ENCODE measurements at regions not wholly inside any gene's neighbourhood (a gene's known extent, or its start where the extent isn't known, plus 50 kb on each side); places are given as distances from the start of the nearest gene placed in this dataset.

DNA sequence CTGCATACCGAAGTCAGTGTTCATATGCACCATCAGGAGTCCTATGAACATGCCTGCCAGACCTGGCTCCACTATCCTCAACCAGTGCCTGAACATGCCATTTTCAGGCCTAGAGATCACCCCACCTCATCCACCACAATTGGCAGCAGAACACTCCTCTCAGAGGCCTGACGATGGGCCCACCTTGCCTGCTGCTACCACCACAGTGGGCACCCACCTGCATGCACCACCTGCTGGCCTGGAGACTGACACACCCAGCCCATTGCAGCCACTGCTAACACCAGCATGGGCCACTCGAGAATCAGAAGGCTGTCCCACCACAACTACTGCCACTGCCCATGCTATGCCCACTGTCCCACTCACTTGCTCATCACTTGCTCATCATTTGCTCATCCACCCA is 130.7 kb upstream of the FAM13C start:
- DNase-seq (ENCODE audit: low read depth, low spot score) (no peak), ATAC-seq (no peak)
- H2AFZ ChIP-seq (ENCODE audit: low read depth, low read length, poor library complexity, severe bottlenecking), result no peak overlapping the region
- 0 out of 2 replicates have a peak, but pooled peaks cover 5% of the 10 kb centered on the region for H3K27me3 ChIP-seq (ENCODE audit: insufficient read depth, low read length)
- no peak overlapping the region for H3K4me2 ChIP-seq (ENCODE audit: low read length)
- no peaks in the 10 kb centered on the region for H3K9me3 ChIP-seq (ENCODE audit: control insufficient read depth in 1 of 2, insufficient read depth in 1 of 2, low read depth in 1 of 2, low read length in 2 of 2)
- ChIA-PET POLR2A (no interaction called here), CTCF (no interaction called here), RAD21 (ENCODE audit: low non-redundant PET in 1 of 2, low total read pairs in 2 of 2, uncharacterized antibody in 2 of 2, unreplicated experiment in 2 of 2) (no interaction called here)
- intact Hi-C loops (cut with micrococcal nuclease), result no loop called here
- BruUV-seq (replicated peaks), result no TSS peak
- no peak for TF ChIP-seq ELF1 (IDR thresholded peaks at IDR 0.05; ENCODE audit: borderline replicate concordance, low read depth)
- no peak for TF ChIP-seq RAD21 (IDR thresholded peaks at IDR 0.05; ENCODE audit: low read depth)
- TF ChIP-seq, protein P1, sequence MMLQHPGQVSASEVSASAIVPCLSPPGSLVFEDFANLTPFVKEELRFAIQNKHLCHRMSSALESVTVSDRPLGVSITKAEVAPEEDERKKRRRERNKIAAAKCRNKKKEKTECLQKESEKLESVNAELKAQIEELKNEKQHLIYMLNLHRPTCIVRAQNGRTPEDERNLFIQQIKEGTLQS (IDR thresholded peaks at IDR 0.05), result no peak
- H4K20me1 ChIP-seq (ENCODE audit: insufficient read depth), result no peaks in the 10 kb centered on the region
- no peak overlapping the region for H3K27ac ChIP-seq (ENCODE audit: low read depth, low read length)
- H3K79me2 ChIP-seq (ENCODE audit: insufficient read depth, low read length), result no peaks in the 10 kb centered on the region
- no peak overlapping the region for H3K4me3 ChIP-seq (replicated peaks in 1 of 2; ENCODE audit: low read depth in 1 of 2, low read length in 2 of 2)
- H3K36me3 ChIP-seq (ENCODE audit: control insufficient read depth in 1 of 2, insufficient read depth in 2 of 2, low read length in 2 of 2), result no peaks in the 10 kb centered on the region
- no peaks in the 10 kb centered on the region for H3K4me1 ChIP-seq (ENCODE audit: control insufficient read depth in 1 of 2, insufficient read depth in 2 of 2, low read length in 2 of 2)
- no peaks in the 10 kb centered on the region for H3K9me2 ChIP-seq (ENCODE audit: insufficient read depth)
- H3K9ac ChIP-seq (ENCODE audit: low read length), result no peak overlapping the region

DNA sequence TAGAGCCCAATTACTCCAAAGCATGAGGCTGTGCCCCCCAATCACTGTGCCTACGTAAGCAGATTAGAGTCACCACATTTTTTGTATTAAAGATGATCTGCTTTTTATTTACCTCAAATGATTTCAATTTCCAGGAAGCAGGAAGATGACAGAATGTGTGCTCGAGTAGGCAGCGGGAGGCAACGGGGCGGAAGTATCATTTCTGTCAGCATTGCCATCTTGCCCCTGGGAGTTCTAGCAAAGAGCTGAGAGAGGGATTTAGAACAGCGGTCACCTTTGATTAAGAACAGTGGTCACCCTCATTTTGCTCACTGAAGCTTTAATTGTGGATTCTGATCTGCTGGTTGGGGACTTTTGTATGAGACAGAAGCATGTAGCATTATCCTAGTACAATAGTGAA is 117.1 kb upstream of the FAM13C start:
- ChIA-PET CTCF (no interaction called here), RAD21 (ENCODE audit: low non-redundant PET in 1 of 2, low total read pairs in 2 of 2, uncharacterized antibody in 2 of 2, unreplicated experiment in 2 of 2) (no interaction called here), POLR2A (no interaction called here)
- H3K4me3 ChIP-seq (replicated peaks in 1 of 2; ENCODE audit: low read depth in 1 of 2, low read length in 2 of 2), result no peak overlapping the region
- TF ChIP-seq ZNF274 (IDR thresholded peaks at IDR 0.05; ENCODE audit: low read depth, low read length) (no peak), TCF7L2 (IDR thresholded peaks at IDR 0.05; ENCODE audit: borderline replicate concordance, extremely low read depth, insufficient read depth, insufficient read length) (no peak), SIN3A (IDR thresholded peaks at IDR 0.05; ENCODE audit: low read depth) (no peak), SRF (IDR thresholded peaks at IDR 0.05; ENCODE audit: low read depth) (no peak), EZH2phosphoT487 (IDR thresholded peaks at IDR 0.05; ENCODE audit: borderline replicate concordance) (no peak), RAD21 (IDR thresholded peaks at IDR 0.05; ENCODE audit: low read depth) (no peak), ZFX (IDR thresholded peaks at IDR 0.05) (no peak)
- TF ChIP-seq, protein P2, sequence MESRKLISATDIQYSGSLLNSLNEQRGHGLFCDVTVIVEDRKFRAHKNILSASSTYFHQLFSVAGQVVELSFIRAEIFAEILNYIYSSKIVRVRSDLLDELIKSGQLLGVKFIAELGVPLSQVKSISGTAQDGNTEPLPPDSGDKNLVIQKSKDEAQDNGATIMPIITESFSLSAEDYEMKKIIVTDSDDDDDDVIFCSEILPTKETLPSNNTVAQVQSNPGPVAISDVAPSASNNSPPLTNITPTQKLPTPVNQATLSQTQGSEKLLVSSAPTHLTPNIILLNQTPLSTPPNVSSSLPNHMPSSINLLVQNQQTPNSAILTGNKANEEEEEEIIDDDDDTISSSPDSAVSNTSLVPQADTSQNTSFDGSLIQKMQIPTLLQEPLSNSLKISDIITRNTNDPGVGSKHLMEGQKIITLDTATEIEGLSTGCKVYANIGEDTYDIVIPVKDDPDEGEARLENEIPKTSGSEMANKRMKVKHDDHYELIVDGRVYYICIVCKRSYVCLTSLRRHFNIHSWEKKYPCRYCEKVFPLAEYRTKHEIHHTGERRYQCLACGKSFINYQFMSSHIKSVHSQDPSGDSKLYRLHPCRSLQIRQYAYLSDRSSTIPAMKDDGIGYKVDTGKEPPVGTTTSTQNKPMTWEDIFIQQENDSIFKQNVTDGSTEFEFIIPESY (IDR thresholded peaks at IDR 0.05; ENCODE audit: extremely low read depth, insufficient replicate concordance, low read length), result no peak
- TF ChIP-seq, protein P3, sequence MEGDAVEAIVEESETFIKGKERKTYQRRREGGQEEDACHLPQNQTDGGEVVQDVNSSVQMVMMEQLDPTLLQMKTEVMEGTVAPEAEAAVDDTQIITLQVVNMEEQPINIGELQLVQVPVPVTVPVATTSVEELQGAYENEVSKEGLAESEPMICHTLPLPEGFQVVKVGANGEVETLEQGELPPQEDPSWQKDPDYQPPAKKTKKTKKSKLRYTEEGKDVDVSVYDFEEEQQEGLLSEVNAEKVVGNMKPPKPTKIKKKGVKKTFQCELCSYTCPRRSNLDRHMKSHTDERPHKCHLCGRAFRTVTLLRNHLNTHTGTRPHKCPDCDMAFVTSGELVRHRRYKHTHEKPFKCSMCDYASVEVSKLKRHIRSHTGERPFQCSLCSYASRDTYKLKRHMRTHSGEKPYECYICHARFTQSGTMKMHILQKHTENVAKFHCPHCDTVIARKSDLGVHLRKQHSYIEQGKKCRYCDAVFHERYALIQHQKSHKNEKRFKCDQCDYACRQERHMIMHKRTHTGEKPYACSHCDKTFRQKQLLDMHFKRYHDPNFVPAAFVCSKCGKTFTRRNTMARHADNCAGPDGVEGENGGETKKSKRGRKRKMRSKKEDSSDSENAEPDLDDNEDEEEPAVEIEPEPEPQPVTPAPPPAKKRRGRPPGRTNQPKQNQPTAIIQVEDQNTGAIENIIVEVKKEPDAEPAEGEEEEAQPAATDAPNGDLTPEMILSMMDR (IDR thresholded peaks at IDR 0.05 in 2 of 3, conservative IDR thresholded peaks at IDR 0.05 in 1 of 3; ENCODE audit: borderline replicate concordance in 1 of 3, insufficient read depth in 1 of 3, low read depth in 2 of 3, low read length in 2 of 3), result no peak
- no TSS peak for BruUV-seq (replicated peaks)
- H3K79me2 ChIP-seq (ENCODE audit: insufficient read depth, low read length), result no peaks in the 10 kb centered on the region
- peaks cover 17% of the 10 kb centered on the region; the same call in 1 of the 2 replicates for H3K27me3 ChIP-seq (ENCODE audit: insufficient read depth, low read length)
- H2AFZ ChIP-seq (ENCODE audit: low read depth, low read length, poor library complexity, severe bottlenecking), result no peak overlapping the region
- intact Hi-C loops (cut with micrococcal nuclease), result no loop called here
- H3K9me2 ChIP-seq (ENCODE audit: insufficient read depth), result no peaks in the 10 kb centered on the region
- no peak overlapping the region for H3K4me2 ChIP-seq (ENCODE audit: low read length)
- DNase-seq (ENCODE audit: low read depth, low spot score) (no peak), ATAC-seq (no peak)
- no peak overlapping the region for H3K27ac ChIP-seq (ENCODE audit: low read depth, low read length)
- H3K9me3 ChIP-seq (ENCODE audit: control insufficient read depth in 1 of 2, insufficient read depth in 1 of 2, low read depth in 1 of 2, low read length in 2 of 2), result no peaks in the 10 kb centered on the region
- H3K9ac ChIP-seq (ENCODE audit: low read length), result no peak overlapping the region
- no peaks in the 10 kb centered on the region for H3K4me1 ChIP-seq (ENCODE audit: control insufficient read depth in 1 of 2, insufficient read depth in 2 of 2, low read length in 2 of 2)
- H3K36me3 ChIP-seq (ENCODE audit: control insufficient read depth in 1 of 2, insufficient read depth in 2 of 2, low read length in 2 of 2), result no peaks in the 10 kb centered on the region
- H4K20me1 ChIP-seq (ENCODE audit: insufficient read depth), result no peaks in the 10 kb centered on the region

All from HCT116 (cell line).